ENCODE measurements at regions not wholly inside any gene's neighbourhood (a gene's known extent, or its start where the extent isn't known, plus 50 kb on each side); places are given as distances from the start of the nearest gene placed in this dataset.
"Not testable (repeated sequence)": the region's sequence is repeated elsewhere in the genome, so short reads cannot be mapped to it uniquely, and the experiment has no call there.

GRCh38 chr5:166906991-166907713 is 1384.3 kb upstream of the WWC1 start:
- H3K27ac ChIP-seq = no peak overlapping the region
- no peaks in the 10 kb centered on the region for H3K36me3 ChIP-seq
- no peak overlapping the region for H3K4me2 ChIP-seq
- no peaks in the 10 kb centered on the region for H3K4me1 ChIP-seq
- H3K9me3 ChIP-seq = no peaks in the 10 kb centered on the region
- H4K20me1 ChIP-seq = no peaks in the 10 kb centered on the region
- H3K27me3 ChIP-seq = no peaks in the 10 kb centered on the region
- H3K4me3 ChIP-seq = no peak overlapping the region
- no peak overlapping the region for H3K9ac ChIP-seq
- no peak for TF ChIP-seq Cebpa-rat (IDR thresholded peaks at IDR 0.05)

GRCh38 chr5:166909040-166909439 is 1382.4 kb upstream of the WWC1 start:
- Histone ChIP-seq H3K27ac (no peak overlapping the region), H3K9ac (no peak overlapping the region), H3K9me3 (no peaks in the 10 kb centered on the region), H3K36me3 (no peaks in the 10 kb centered on the region), H4K20me1 (no peaks in the 10 kb centered on the region), H3K4me1 (no peaks in the 10 kb centered on the region), H3K4me3 (no peak overlapping the region), H3K4me2 (no peak overlapping the region), H3K27me3 (no peaks in the 10 kb centered on the region)
- no peak for TF ChIP-seq Cebpa-rat (IDR thresholded peaks at IDR 0.05)

GRCh38 chr5:166909926-166910325 is 1381.5 kb upstream of the WWC1 start:
- no peak for TF ChIP-seq Cebpa-rat (IDR thresholded peaks at IDR 0.05)
- Histone ChIP-seq H3K4me3 (no peak overlapping the region), H3K27me3 (no peaks in the 10 kb centered on the region), H3K9ac (no peak overlapping the region), H3K4me1 (no peaks in the 10 kb centered on the region), H3K27ac (no peak overlapping the region), H3K4me2 (no peak overlapping the region), H3K36me3 (no peaks in the 10 kb centered on the region), H4K20me1 (no peaks in the 10 kb centered on the region), H3K9me3 (no peaks in the 10 kb centered on the region)

- H3K9ac ChIP-seq = no peak overlapping the region
- H3K27me3 ChIP-seq = no peaks in the 10 kb centered on the region
- no peak overlapping the region for H3K27ac ChIP-seq
- no peak overlapping the region for H3K4me2 ChIP-seq
- no peak for TF ChIP-seq Cebpa-rat (IDR thresholded peaks at IDR 0.05)
- H3K4me3 ChIP-seq = no peak overlapping the region
- H3K4me1 ChIP-seq = no peaks in the 10 kb centered on the region
- H4K20me1 ChIP-seq = no peaks in the 10 kb centered on the region
- no peaks in the 10 kb centered on the region for H3K36me3 ChIP-seq
- H3K9me3 ChIP-seq = no peaks in the 10 kb centered on the region
These were observed 1380.5 kb upstream of the WWC1 start for GRCh38 chr5:166910995-166911394.

- Histone ChIP-seq H3K4me2 (no peak overlapping the region), H3K4me3 (no peak overlapping the region), H3K36me3 (no peaks in the 10 kb centered on the region), H3K27ac (no peak overlapping the region), H3K4me1 (no peaks in the 10 kb centered on the region), H3K27me3 (no peaks in the 10 kb centered on the region), H4K20me1 (no peaks in the 10 kb centered on the region), H3K9ac (no peak overlapping the region), H3K9me3 (no peaks in the 10 kb centered on the region)
- no peak for TF ChIP-seq Cebpa-rat (IDR thresholded peaks at IDR 0.05)
These were observed 1375.4 kb upstream of the WWC1 start for GRCh38 chr5:166916021-166916420.

- Histone ChIP-seq H4K20me1 (no peaks in the 10 kb centered on the region), H3K4me2 (no peak overlapping the region), H3K27ac (no peak overlapping the region), H3K9ac (no peak overlapping the region), H3K9me3 (peaks cover 22% of the 10 kb centered on the region), H3K27me3 (no peaks in the 10 kb centered on the region), H3K4me1 (no peaks in the 10 kb centered on the region), H3K36me3 (no peaks in the 10 kb centered on the region), H3K4me3 (no peak overlapping the region)
- TF ChIP-seq Cebpa-rat (IDR thresholded peaks at IDR 0.05) = no peak
These were observed 1365.3 kb upstream of the WWC1 start for GRCh38 chr5:166926138-166926537.

- peaks cover 25% of the 10 kb centered on the region for H3K9me3 ChIP-seq
- H3K4me3 ChIP-seq, H4K20me1 ChIP-seq, H3K27ac ChIP-seq, H3K36me3 ChIP-seq, H3K27me3 ChIP-seq, H3K4me2 ChIP-seq, H3K9ac ChIP-seq, H3K4me1 ChIP-seq: not testable (repeated sequence)
These were observed 1364.5 kb upstream of the WWC1 start for GRCh38 chr5:166926806-166927475.

- Histone ChIP-seq H3K27me3 (no peaks in the 10 kb centered on the region), H3K4me3 (no peak overlapping the region), H3K27ac (no peak overlapping the region), H3K9ac (no peak overlapping the region), H3K36me3 (no peaks in the 10 kb centered on the region), H4K20me1 (no peaks in the 10 kb centered on the region), H3K4me2 (no peak overlapping the region), H3K9me3 (peaks cover 12% of the 10 kb centered on the region), H3K4me1 (peaks cover 14% of the 10 kb centered on the region)
- TF ChIP-seq Cebpa-rat (IDR thresholded peaks at IDR 0.05) = no peak
These were observed 1355.1 kb upstream of the WWC1 start for GRCh38 chr5:166936351-166936750.

GRCh38 chr5:166938071-166938470 is 1353.4 kb upstream of the WWC1 start:
- no peak overlapping the region for H3K4me3 ChIP-seq
- H3K4me1 ChIP-seq = peaks cover 14% of the 10 kb centered on the region
- no peak for TF ChIP-seq Cebpa-rat (IDR thresholded peaks at IDR 0.05)
- H3K4me2 ChIP-seq = peak overlapping the region; percentile 51
- H3K36me3 ChIP-seq = no peaks in the 10 kb centered on the region
- H3K27me3 ChIP-seq = no peaks in the 10 kb centered on the region
- no peaks in the 10 kb centered on the region for H4K20me1 ChIP-seq
- H3K9ac ChIP-seq = no peak overlapping the region
- H3K27ac ChIP-seq = no peak overlapping the region
- peaks cover 17% of the 10 kb centered on the region for H3K9me3 ChIP-seq

GRCh38 chr5:166942948-166943347 is 1348.5 kb upstream of the WWC1 start:
- H4K20me1 ChIP-seq = no peaks in the 10 kb centered on the region
- no peak overlapping the region for H3K27ac ChIP-seq
- no peak for TF ChIP-seq Cebpa-rat (IDR thresholded peaks at IDR 0.05)
- peaks cover 18% of the 10 kb centered on the region for H3K9me3 ChIP-seq
- H3K4me3 ChIP-seq = no peak overlapping the region
- no peaks in the 10 kb centered on the region for H3K27me3 ChIP-seq
- H3K36me3 ChIP-seq = no peaks in the 10 kb centered on the region
- no peak overlapping the region for H3K4me2 ChIP-seq
- H3K4me1 ChIP-seq = peaks cover 11% of the 10 kb centered on the region
- no peak overlapping the region for H3K9ac ChIP-seq
